ENCODE measurements at regions not wholly inside any gene's neighbourhood (a gene's known extent, or its start where the extent isn't known, plus 50 kb on each side); places are given as distances from the start of the nearest gene placed in this dataset.

- DNase-seq (no peak), ATAC-seq (no peak)
- TF ChIP-seq CTCF (IDR thresholded peaks at IDR 0.05 in 4 of 5, conservative IDR thresholded peaks at IDR 0.05 in 1 of 5) (no peak), POLR2A (IDR thresholded peaks at IDR 0.05) (no peak)
- Histone ChIP-seq H3K4me3 (no peak overlapping the region), H3K9me3 (no peaks in the 10 kb centered on the region), H3K4me1 (no peaks in the 10 kb centered on the region), H3K27me3 (no peaks in the 10 kb centered on the region), H3K27ac (no peak overlapping the region), H3K36me3 (no peaks in the 10 kb centered on the region)
- intact Hi-C loops (cut with DNase I; ENCODE audit: low total_unique reads) (no loop called here), in situ Hi-C loops (cut with MboI; ENCODE audit: low sequenced_read_pairs in 4 of 4) (no loop called here)
These were observed 53.8 kb upstream of the APP start for GRCh38 chr21:26224366-26224765.
